ENCODE measurements at regions not wholly inside any gene's neighbourhood (a gene's known extent, or its start where the extent isn't known, plus 50 kb on each side); places are given as distances from the start of the nearest gene placed in this dataset.

DNA sequence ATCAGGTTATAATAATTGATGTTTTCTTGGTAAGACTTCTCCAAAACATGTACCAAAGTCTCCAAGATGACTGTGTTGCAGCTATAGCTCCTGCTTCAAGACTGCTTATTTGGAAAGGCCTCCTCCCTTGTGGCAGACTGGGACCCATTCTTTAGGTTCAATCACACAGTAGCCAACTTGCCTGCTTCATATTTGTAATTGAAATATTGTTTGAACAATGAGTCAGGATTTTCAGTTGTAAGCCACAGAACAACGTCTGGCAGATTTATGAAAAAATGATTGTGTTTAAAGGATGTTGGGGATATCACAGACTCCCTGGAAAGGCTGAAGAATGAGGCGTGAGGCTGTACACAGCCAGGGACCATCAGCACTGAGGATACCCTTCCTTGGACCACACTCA lies 458.9 kb downstream of the MED10 start:
- TF ChIP-seq, protein P1, sequence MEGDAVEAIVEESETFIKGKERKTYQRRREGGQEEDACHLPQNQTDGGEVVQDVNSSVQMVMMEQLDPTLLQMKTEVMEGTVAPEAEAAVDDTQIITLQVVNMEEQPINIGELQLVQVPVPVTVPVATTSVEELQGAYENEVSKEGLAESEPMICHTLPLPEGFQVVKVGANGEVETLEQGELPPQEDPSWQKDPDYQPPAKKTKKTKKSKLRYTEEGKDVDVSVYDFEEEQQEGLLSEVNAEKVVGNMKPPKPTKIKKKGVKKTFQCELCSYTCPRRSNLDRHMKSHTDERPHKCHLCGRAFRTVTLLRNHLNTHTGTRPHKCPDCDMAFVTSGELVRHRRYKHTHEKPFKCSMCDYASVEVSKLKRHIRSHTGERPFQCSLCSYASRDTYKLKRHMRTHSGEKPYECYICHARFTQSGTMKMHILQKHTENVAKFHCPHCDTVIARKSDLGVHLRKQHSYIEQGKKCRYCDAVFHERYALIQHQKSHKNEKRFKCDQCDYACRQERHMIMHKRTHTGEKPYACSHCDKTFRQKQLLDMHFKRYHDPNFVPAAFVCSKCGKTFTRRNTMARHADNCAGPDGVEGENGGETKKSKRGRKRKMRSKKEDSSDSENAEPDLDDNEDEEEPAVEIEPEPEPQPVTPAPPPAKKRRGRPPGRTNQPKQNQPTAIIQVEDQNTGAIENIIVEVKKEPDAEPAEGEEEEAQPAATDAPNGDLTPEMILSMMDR (conservative IDR thresholded peaks at IDR 0.05; ENCODE audit: low read depth, low read length): no peak
- TF ChIP-seq EZH2 (IDR thresholded peaks at IDR 0.05; ENCODE audit: low read length, unreplicated experiment): no peak

Measured in PC-3 (cell line).